ENCODE measurements at regions not wholly inside any gene's neighbourhood (a gene's known extent, or its start where the extent isn't known, plus 50 kb on each side); places are given as distances from the start of the nearest gene placed in this dataset.
"Not testable (repeated sequence)": the region's sequence is repeated elsewhere in the genome, so short reads cannot be mapped to it uniquely, and the experiment has no call there.

- no peak for FAIRE-seq
- Histone ChIP-seq H3K4me1 (ENCODE audit: control insufficient read depth, insufficient read depth, low read length) (peaks cover 4% of the 10 kb centered on the region; the same call in 1 of the 2 replicates), H4K20me1 (ENCODE audit: control insufficient read depth, insufficient read depth) (no peaks in the 10 kb centered on the region), H3K9ac (ENCODE audit: control insufficient read depth, insufficient read depth, low read length) (no peak overlapping the region), H3K27ac (ENCODE audit: control insufficient read depth, insufficient read depth) (no peak overlapping the region), H3K79me2 (ENCODE audit: control insufficient read depth, insufficient read depth, low read length) (no peaks in the 10 kb centered on the region), H3K36me3 (ENCODE audit: control insufficient read depth in 2 of 2, insufficient read depth in 2 of 2, low read length in 1 of 2) (no peaks in the 10 kb centered on the region), H3K4me2 (ENCODE audit: control insufficient read depth, insufficient read depth) (no peak overlapping the region), H3K9me3 (replicated peaks; ENCODE audit: control insufficient read depth, insufficient read depth, low read length) (no peaks in the 10 kb centered on the region), H2AFZ (ENCODE audit: control insufficient read depth, low read depth, low read length) (no peak overlapping the region), H3K27me3 (replicated peaks in 1 of 2; ENCODE audit: control insufficient read depth in 2 of 2, insufficient read depth in 2 of 2, low read length in 1 of 2) (no peaks in the 10 kb centered on the region), H3K4me3 (no peak overlapping the region)
- ChIA-PET POLR2A (no interaction called here), RAD21 (ENCODE audit: unreplicated experiment) (no interaction called here), CTCF (interaction anchor here (1.1 kb wide), 1 partner anchor 9 kb away, joined by 3 read pairs; no protein-coding TSS in a partner anchor), SMC1A (ENCODE audit: uncharacterized antibody, unreplicated experiment) (interaction anchor here (1.0 kb wide), 1 partner anchor 46 kb away, joined by 3 read pairs; no protein-coding TSS in a partner anchor)
- WGBS (ENCODE audit: insufficient coverage, insufficient replicate concordance, low lambda C conversion rate, missing lambda C conversion rate), result 38% methylated on average over 2 of the region's 2 CpGs
- DNase-seq (ENCODE audit: low read depth, low spot score), result no peak
- no TSS peak for BruUV-seq (replicated peaks)
- intact Hi-C loops (cut with micrococcal nuclease; ENCODE audit: unreplicated experiment) (no loop called here), in situ Hi-C loops (cut with MboI) (no loop called here)
- TF ChIP-seq NRF1 (conservative IDR thresholded peaks at IDR 0.05; ENCODE audit: low read depth, low read length) (no peak), IKZF1 (conservative IDR thresholded peaks at IDR 0.05) (0 out of 2 replicates have a peak, but pooled peaks have one; percentile 13), IRF5 (IDR thresholded peaks at IDR 0.05; ENCODE audit: borderline replicate concordance) (no peak)
- ATAC-seq, result no peak
These were observed 76.5 kb upstream of the DTNBP1 start for GRCh38 chr6:15739353-15739752.

GRCh38 chr6:15738195-15738594 is 75.4 kb upstream of the DTNBP1 start:
- 75% methylated on average over 6 of the region's 8 CpGs for WGBS (ENCODE audit: insufficient coverage, insufficient replicate concordance, low lambda C conversion rate, missing lambda C conversion rate)
- POLR2A ChIA-PET; BruUV-seq (replicated peaks); FAIRE-seq; intact Hi-C loops (cut with micrococcal nuclease; ENCODE audit: unreplicated experiment); H3K9me3 ChIP-seq (replicated peaks; ENCODE audit: control insufficient read depth, insufficient read depth, low read length); H4K20me1 ChIP-seq (ENCODE audit: control insufficient read depth, insufficient read depth); H3K4me2 ChIP-seq (ENCODE audit: control insufficient read depth, insufficient read depth); SMC1A ChIA-PET (ENCODE audit: uncharacterized antibody, unreplicated experiment); H3K9ac ChIP-seq (ENCODE audit: control insufficient read depth, insufficient read depth, low read length); H3K27me3 ChIP-seq (replicated peaks in 1 of 2; ENCODE audit: control insufficient read depth in 2 of 2, insufficient read depth in 2 of 2, low read length in 1 of 2); H3K27ac ChIP-seq (ENCODE audit: control insufficient read depth, insufficient read depth); RAD21 ChIA-PET (ENCODE audit: unreplicated experiment); DNase-seq (ENCODE audit: low read depth, low spot score); in situ Hi-C loops (cut with MboI); H3K36me3 ChIP-seq (ENCODE audit: control insufficient read depth in 2 of 2, insufficient read depth in 2 of 2, low read length in 1 of 2); CTCF ChIA-PET; ATAC-seq; H3K4me3 ChIP-seq; H3K79me2 ChIP-seq (ENCODE audit: control insufficient read depth, insufficient read depth, low read length); H2AFZ ChIP-seq (ENCODE audit: control insufficient read depth, low read depth, low read length); H3K4me1 ChIP-seq (ENCODE audit: control insufficient read depth, insufficient read depth, low read length): not testable (repeated sequence)

Measured in GM12878 (cell line).